CD4-positive, alpha-beta T cell (primary cell): ENCODE measurements at regions not wholly inside any gene's neighbourhood (a gene's known extent, or its start where the extent isn't known, plus 50 kb on each side); places are given as distances from the start of the nearest gene placed in this dataset.

Experiments used
- ATAC-seq: fragments of 200-7000 bp; cut with Tn5 transposase; one replicate; pipeline ENCODE4 v1.10.0; 2022; ENCODE audit warnings: mild to moderate bottlenecking; ENCODE audit not compliant: poor library complexity
- CTCF ChIA-PET: fragments of 350-600 bp; sonication (Branson Sonifier 250); formaldehyde crosslinking; loops from one replicate; lab custom pipeline; 2021; ENCODE audit warnings: antibody characterized with exemption, inconsistent platforms; lab: Charles Lee
- POLR2A ChIA-PET: fragments of 350-600 bp; sonication (Branson Sonifier 250); formaldehyde crosslinking; loops from one replicate; lab custom pipeline; 2021; ENCODE audit warnings: antibody characterized with exemption, inconsistent platforms; lab: Charles Lee
- DNase-seq, 14 experiments: peaks; one replicate each; pipeline ENCODE4 v3.0.0-alpha.2; 2013 to 2020; ENCODE audit warnings: mixed read lengths in 2 of 14
- H3K27ac ChIP-seq, 2 donors: one replicate each; pipeline versions ENCODE4 v1.5.1 to v1.7.0; 2013; ENCODE audit warnings: low read length in 2 of 2, low read depth in 1 of 2, mild to moderate bottlenecking in 1 of 2
- H3K27me3 ChIP-seq, 2 experiments: 1 replicate in 1 of 2; 2 replicates in 1 of 2; pipeline versions ENCODE4 v1.6.1 to v1.7.0; 2013; ENCODE audit warnings: low read length in 2 of 2, control low read depth in 1 of 2, mild to moderate bottlenecking in 1 of 2, moderate library complexity in 1 of 2; ENCODE audit not compliant: insufficient read depth in 2 of 2, control insufficient read depth in 1 of 2
- H3K36me3 ChIP-seq: one replicate; pipeline ENCODE4 v1.6.1; 2013; ENCODE audit warnings: low read length, control low read depth; ENCODE audit not compliant: insufficient read depth
- H3K4me1 ChIP-seq: one replicate; pipeline ENCODE4 v1.6.1; 2013; ENCODE audit warnings: low read length, control low read depth; ENCODE audit not compliant: insufficient read depth
- H3K4me3 ChIP-seq: one replicate; pipeline ENCODE4 v1.5.1; 2013; ENCODE audit warnings: mild to moderate bottlenecking, low read length, moderate library complexity
- H3K9me3 ChIP-seq, 2 experiments: 1 replicate in 1 of 2; 2 replicates in 1 of 2; pipeline versions ENCODE4 v1.6.1 to v1.7.0; 2013; ENCODE audit warnings: low read length in 2 of 2, mild to moderate bottlenecking in 2 of 2, control low read depth in 1 of 2, moderate library complexity in 1 of 2; ENCODE audit not compliant: control insufficient read depth in 1 of 2, insufficient read depth in 1 of 2
- H3K27ac Mint-ChIP-seq: one replicate; pipeline ENCODE4 v1.8.0; 2020; ENCODE audit warnings: mixed read lengths
- H3K27me3 Mint-ChIP-seq: one replicate; pipeline ENCODE4 v1.8.0; 2021; ENCODE audit warnings: mixed read lengths
- H3K36me3 Mint-ChIP-seq: one replicate; pipeline ENCODE4 v1.8.0; 2021; ENCODE audit warnings: low read depth, mixed read lengths
- H3K4me1 Mint-ChIP-seq: one replicate; pipeline ENCODE4 v1.8.0; 2021; ENCODE audit warnings: low read depth, mixed read lengths
- H3K4me3 Mint-ChIP-seq: one replicate; pipeline ENCODE4 v1.8.0; 2020; ENCODE audit warnings: mild to moderate bottlenecking, mixed read lengths
- H3K9me3 Mint-ChIP-seq: one replicate; pipeline ENCODE4 v1.8.0; 2020; ENCODE audit warnings: mixed read lengths
- intact Hi-C, 2 experiments: fragments of 100-400 bp; cut with DNase I in 1 of 2; cut with micrococcal nuclease in 1 of 2; formaldehyde crosslinking; loops; one replicate each; pipeline versions ENCODE4 v1.15.1 to v1.9.0; 2023 to 2025; cut with DNase I, micrococcal nuclease
- TF ChIP-seq, protein P1 (sequence below): fragments of 200-600 bp; IDR thresholded peaks from one replicate; pipeline ENCODE4 v1.8.0; 2022; ENCODE audit warnings: antibody characterized with exemption, mild to moderate bottlenecking

DNA sequence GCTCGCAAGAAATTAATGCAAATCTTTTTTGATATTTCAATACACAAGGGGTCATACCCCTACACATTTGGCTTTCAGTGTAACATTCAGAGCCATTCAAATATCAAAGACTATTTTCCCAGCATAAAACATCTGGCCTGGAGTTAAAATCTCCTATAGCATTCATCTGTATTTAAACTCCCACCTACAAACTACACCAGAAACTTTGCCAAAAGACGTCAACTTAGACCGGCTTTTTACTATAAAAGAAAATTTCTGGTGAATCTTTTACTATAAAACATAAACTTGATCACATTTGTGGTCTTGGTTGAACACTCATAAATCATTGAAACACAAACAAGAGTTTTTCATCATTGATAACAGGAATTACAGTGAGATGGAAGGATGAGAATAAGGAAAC, 473.3 kb upstream of the DCN start:
- H3K4me1 Mint-ChIP-seq = peaks cover 12% of the 10 kb centered on the region
- CTCF ChIA-PET = no interaction called here
- Histone ChIP-seq H3K9me3 (peaks cover 0 to 4% of the 10 kb centered on the region in 2 experiments), H3K4me3 (no peak overlapping the region), H3K36me3 (no peaks in the 10 kb centered on the region), H3K4me1 (no peaks in the 10 kb centered on the region), H3K27me3 (no peaks in the 10 kb centered on the region), H3K27ac (no peak overlapping the region)
- H3K27ac Mint-ChIP-seq = no peak overlapping the region
- DNase-seq = no peak
- POLR2A ChIA-PET = interaction anchor here (0.6 kb wide), 1 partner anchor 31 kb away, joined by 3 read pairs; no protein-coding TSS in a partner anchor
- TF ChIP-seq, protein P1, sequence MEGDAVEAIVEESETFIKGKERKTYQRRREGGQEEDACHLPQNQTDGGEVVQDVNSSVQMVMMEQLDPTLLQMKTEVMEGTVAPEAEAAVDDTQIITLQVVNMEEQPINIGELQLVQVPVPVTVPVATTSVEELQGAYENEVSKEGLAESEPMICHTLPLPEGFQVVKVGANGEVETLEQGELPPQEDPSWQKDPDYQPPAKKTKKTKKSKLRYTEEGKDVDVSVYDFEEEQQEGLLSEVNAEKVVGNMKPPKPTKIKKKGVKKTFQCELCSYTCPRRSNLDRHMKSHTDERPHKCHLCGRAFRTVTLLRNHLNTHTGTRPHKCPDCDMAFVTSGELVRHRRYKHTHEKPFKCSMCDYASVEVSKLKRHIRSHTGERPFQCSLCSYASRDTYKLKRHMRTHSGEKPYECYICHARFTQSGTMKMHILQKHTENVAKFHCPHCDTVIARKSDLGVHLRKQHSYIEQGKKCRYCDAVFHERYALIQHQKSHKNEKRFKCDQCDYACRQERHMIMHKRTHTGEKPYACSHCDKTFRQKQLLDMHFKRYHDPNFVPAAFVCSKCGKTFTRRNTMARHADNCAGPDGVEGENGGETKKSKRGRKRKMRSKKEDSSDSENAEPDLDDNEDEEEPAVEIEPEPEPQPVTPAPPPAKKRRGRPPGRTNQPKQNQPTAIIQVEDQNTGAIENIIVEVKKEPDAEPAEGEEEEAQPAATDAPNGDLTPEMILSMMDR = no peak
- H3K36me3 Mint-ChIP-seq = no peaks in the 10 kb centered on the region
- no peak overlapping the region for H3K4me3 Mint-ChIP-seq
- H3K9me3 Mint-ChIP-seq = no peaks in the 10 kb centered on the region
- no peak for ATAC-seq
- no peaks in the 10 kb centered on the region for H3K27me3 Mint-ChIP-seq
- intact Hi-C loops = no loop called here

DNA sequence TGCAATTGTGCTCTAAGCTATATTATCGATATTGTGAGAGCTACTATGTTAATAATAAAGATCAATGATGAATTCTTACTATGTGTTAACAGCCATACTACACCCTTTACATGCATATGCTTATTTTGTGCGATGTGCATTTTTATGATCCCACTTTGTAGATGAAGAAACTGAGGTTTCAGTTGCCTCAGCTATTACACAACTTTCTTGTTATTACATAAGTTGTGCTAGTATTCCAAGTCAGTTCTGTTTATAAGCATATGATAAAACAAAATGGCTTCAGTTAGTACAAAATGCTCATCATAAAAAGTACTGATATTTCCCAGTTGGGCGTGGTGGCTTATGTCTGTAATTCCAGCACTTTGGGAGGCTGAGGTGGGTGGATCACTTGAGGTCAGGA, 471.5 kb upstream of the DCN start:
- Histone ChIP-seq H3K27ac (no peak overlapping the region), H3K27me3 (no peaks in the 10 kb centered on the region), H3K9me3 (peaks cover 0 to 4% of the 10 kb centered on the region in 2 experiments), H3K4me1 (no peaks in the 10 kb centered on the region), H3K4me3 (no peak overlapping the region), H3K36me3 (no peaks in the 10 kb centered on the region)
- Mint-ChIP-seq H3K27ac (no peak overlapping the region), H3K36me3 (no peaks in the 10 kb centered on the region), H3K4me3 (no peak overlapping the region), H3K27me3 (no peaks in the 10 kb centered on the region), H3K4me1 (peaks cover 12% of the 10 kb centered on the region), H3K9me3 (no peaks in the 10 kb centered on the region)
- POLR2A ChIA-PET = no interaction called here
- CTCF ChIA-PET = no interaction called here
- TF ChIP-seq, protein P1 = no peak
- no peak for DNase-seq
- ATAC-seq = no peak
- intact Hi-C loops = no loop called here

DNA sequence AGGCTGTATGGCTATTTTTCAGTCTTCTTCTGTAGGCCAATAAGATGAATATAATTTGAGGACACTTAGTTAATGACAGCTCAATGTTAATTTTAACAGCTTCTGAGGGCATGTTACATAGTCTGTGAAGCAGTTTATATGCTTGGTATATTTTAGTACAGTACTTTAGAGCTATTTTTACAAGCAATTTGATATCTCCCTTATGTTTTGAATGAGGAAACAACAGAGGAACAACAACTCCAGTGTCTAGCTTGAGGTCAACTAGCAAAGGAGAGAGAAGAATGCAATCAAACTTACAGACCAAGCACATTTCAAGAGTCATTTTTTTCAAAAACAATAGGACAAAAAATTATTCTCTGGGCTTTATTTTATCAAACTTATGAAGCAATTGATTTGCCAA, 469.1 kb upstream of the DCN start:
- no peaks in the 10 kb centered on the region for H3K27me3 ChIP-seq
- no peak for DNase-seq
- TF ChIP-seq, protein P1 = no peak
- H3K4me3 ChIP-seq = no peak overlapping the region
- Mint-ChIP-seq H3K27ac (no peak overlapping the region), H3K36me3 (no peaks in the 10 kb centered on the region), H3K9me3 (no peaks in the 10 kb centered on the region), H3K27me3 (no peaks in the 10 kb centered on the region), H3K4me1 (no peaks in the 10 kb centered on the region), H3K4me3 (no peak overlapping the region)
- intact Hi-C loops = no loop called here
- no peak overlapping the region for H3K27ac ChIP-seq
- ChIA-PET POLR2A (no interaction called here), CTCF (interaction anchor here (1.2 kb wide), 1 partner anchor 20 kb away, joined by 3 read pairs; no protein-coding TSS in a partner anchor)
- no peak for ATAC-seq
- peaks cover 0 to 4% of the 10 kb centered on the region in 2 experiments for H3K9me3 ChIP-seq
- no peaks in the 10 kb centered on the region for H3K36me3 ChIP-seq
- H3K4me1 ChIP-seq = no peaks in the 10 kb centered on the region
